ENCODE measurements at regions not wholly inside any gene's neighbourhood (a gene's known extent, or its start where the extent isn't known, plus 50 kb on each side); places are given as distances from the start of the nearest gene placed in this dataset.

DNA sequence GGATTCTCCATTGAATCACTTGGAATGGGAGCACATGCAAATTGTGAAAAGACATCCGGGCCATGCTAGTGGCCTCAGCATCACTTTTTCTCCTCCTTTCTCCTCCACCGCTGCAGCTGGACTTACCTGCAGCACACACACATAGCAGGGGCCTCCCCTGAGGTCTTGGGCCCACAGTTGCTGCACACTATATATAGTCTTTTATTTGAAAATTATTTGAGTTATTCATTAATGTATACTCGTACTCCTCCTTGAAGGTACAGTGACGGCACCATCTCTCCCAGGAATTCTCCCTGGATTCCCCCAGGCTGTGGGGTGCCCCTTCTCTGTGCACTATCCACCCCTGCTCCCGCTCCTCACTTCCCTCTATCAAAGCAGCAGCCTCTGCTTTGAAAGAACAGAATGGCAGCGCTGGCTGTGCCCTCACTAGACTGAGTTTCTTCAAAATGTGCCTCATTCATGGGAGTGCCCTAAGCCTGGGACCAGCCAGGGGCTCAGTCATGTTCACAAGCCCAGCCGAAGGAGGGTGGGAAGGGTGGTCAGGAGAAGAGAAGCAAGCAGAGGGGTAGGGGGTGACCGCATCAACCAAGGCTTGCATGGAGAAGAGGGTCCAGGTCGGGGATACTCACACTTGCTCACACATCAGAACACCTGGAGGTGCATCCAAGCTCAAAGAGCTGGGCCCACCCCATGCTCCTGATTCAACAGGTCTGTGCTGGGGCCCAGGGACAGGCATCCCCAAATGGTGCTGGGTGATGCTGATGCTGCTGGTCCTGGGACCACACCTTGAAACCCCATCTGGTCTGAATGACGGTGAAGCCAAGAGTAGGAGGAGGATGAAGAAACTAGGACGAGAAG lies 156.2 kb upstream of the ZMIZ1 start:
- no peak for DNase-seq
- Mint-ChIP-seq H3K4me3 (no peak overlapping the region), H3K27me3 (ENCODE audit: low read depth) (no peaks in the 10 kb centered on the region), H3K4me1 (ENCODE audit: low read depth) (no peaks in the 10 kb centered on the region), H3K36me3 (ENCODE audit: insufficient read depth in 2 of 2) (no peaks in the 10 kb centered on the region), H3K27ac (no peak overlapping the region), H3K9me3 (no peaks in the 10 kb centered on the region)
- ATAC-seq (replicated peaks in 1 of 2): no peak

DNA sequence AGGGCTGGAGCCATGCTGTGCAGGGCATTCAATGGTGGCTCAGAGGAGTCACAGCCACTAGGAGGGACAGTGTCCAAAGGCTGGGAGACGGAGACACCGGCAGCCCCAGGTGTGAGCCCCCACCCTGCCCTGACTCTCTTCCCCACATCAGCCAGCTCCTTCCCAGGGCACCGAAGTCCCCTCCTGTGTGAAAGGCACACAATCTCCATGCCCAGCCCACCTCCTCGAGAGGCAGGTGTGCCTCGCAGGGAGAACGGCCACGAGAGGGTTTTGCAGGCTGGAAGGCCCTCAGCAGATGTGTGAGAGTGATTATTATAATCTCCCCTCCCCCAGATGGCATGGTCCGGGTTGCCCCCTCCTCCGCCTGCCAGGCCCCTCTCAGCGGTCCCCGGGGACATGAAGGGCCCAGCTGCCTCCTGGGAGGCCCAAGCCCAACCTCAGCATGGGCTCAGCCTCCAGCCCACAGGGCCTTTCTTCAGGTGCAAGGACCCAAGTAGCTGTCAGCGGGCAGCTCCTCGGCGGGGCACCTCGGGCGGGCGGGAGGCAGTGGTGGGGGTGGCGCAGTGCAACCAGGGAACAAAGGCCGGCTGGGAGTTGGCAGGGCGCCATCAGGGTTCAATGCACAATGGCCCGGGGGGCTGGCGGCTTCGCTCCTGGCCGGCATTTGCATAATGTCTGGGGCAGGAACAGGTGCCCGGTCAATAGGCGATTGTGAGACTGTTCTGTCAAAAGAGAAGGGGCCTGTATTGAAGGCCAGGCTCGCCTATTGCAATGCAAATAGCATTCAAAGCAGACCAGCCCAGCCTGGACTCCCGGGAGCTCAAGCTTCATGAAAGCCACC lies 155.3 kb upstream of the ZMIZ1 start:
- Mint-ChIP-seq H3K36me3 (ENCODE audit: insufficient read depth in 2 of 2) (no peaks in the 10 kb centered on the region), H3K4me1 (ENCODE audit: low read depth) (no peaks in the 10 kb centered on the region)
- DNase-seq: no peak

DNA sequence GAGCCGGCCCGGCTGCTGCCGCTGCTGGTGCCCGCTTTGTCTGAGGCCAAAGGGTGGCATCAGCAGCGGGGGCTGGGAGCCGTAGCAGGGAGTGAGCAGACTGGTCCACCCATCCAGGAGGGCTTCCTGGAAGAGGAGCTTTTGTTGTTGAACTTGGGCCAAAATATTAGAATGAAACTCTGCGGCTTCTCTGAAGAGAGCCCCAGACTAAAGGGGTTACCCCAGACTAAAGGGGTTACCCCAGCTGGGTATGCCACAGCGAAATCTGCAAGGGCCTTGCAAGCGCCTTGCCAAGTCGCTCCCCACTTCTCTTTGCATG lies 154.7 kb upstream of the ZMIZ1 start:
- Mint-ChIP-seq H3K4me1 (ENCODE audit: low read depth) (no peaks in the 10 kb centered on the region), H3K36me3 (ENCODE audit: insufficient read depth in 2 of 2) (no peaks in the 10 kb centered on the region), H3K27me3 (ENCODE audit: low read depth) (no peaks in the 10 kb centered on the region), H3K27ac (no peak overlapping the region), H3K4me3 (no peak overlapping the region), H3K9me3 (no peaks in the 10 kb centered on the region)
- DNase-seq: no peak
- ATAC-seq (replicated peaks in 1 of 2): no peak

More for the DNA sequence above, 155.3 kb upstream of the ZMIZ1 start:
- ATAC-seq (replicated peaks in 1 of 2): no peak
- no peaks in the 10 kb centered on the region for H3K9me3 Mint-ChIP-seq
- no peaks in the 10 kb centered on the region for H3K27me3 Mint-ChIP-seq (ENCODE audit: low read depth)
- H3K4me3 Mint-ChIP-seq: no peak overlapping the region
- no peak overlapping the region for H3K27ac Mint-ChIP-seq

DNA sequence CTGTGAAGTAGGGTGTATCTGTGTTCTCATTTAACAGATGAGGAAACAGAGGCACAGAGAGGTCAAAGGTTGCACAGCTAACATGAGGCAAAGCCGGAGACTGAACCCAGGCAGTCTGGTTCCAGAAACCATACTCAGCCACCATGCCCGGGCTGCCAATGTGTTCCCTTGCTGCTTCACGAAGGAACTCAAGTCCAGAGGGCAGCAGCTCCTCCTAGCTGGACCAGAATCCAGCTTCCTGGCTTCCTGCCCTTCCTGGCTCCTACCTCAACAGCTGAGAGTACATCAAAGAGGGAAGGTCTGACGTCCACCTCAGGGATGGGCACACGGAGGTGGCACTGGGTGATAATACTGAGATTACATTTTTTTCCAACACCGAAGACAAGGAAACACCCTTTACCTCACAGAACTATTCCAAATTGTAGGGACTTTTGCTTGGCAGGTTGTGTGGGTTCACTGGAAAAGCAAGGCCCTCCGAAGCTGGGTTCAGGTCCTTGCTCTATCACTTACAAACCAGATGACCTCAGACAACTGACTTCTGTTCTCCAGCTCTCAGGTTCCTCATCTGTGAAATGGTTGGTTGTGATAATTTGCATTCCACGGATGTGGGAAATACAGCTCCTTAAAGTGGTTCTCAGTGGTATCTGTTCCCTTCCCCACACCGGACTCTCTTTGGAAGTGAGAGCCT lies 154.1 kb upstream of the ZMIZ1 start:
- DNase-seq (no peak), ATAC-seq (replicated peaks in 1 of 2) (no peak)
- no peak overlapping the region for H3K27ac Mint-ChIP-seq
- no peak overlapping the region for H3K4me3 Mint-ChIP-seq
- no peaks in the 10 kb centered on the region for H3K36me3 Mint-ChIP-seq (ENCODE audit: insufficient read depth in 2 of 2)
- no peaks in the 10 kb centered on the region for H3K27me3 Mint-ChIP-seq (ENCODE audit: low read depth)
- H3K9me3 Mint-ChIP-seq: no peaks in the 10 kb centered on the region
- H3K4me1 Mint-ChIP-seq (ENCODE audit: low read depth): no peaks in the 10 kb centered on the region

DNA sequence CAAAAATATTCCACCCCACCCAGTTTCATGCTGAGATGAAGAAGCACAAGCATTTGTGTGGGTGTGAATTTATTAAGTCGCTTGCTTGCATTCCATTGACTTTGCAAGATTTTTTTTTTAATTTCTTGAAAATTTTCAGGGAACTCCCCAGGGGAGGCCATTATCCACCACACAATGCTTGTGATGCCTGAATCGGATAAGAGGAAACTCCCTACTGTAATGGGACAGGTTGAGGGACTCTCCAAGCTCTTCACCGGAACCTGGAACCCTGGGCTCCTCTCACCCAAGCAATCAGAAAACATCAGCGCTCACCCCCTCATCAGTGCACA lies 153.6 kb upstream of the ZMIZ1 start:
- Mint-ChIP-seq H3K27ac (no peak overlapping the region), H3K4me1 (ENCODE audit: low read depth) (no peaks in the 10 kb centered on the region), H3K36me3 (ENCODE audit: insufficient read depth in 2 of 2) (no peaks in the 10 kb centered on the region), H3K9me3 (no peaks in the 10 kb centered on the region), H3K27me3 (ENCODE audit: low read depth) (no peaks in the 10 kb centered on the region), H3K4me3 (no peak overlapping the region)
- no peak for DNase-seq
- ATAC-seq (replicated peaks in 1 of 2): no peak

DNA sequence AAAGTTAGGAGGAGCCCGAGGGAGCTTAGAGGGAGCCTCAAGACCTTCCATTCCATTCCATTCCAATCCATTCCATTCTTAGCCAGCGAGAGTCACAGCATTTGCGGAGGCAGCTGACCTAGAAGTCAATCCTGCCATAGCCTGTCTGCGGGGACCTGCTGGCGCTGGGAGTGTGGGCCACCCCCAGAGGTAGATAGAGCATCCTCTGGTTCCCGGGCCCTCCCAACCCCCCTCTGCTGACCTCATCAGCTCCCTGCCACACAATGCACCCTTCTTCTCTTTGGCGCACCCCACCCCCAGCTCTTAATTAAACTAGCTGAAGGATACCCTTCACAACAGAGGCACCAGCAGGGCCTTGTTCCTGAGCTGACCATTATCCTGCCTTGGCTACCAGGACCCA lies 152.5 kb upstream of the ZMIZ1 start:
- Mint-ChIP-seq H3K27me3 (ENCODE audit: low read depth) (no peaks in the 10 kb centered on the region), H3K4me3 (no peak overlapping the region), H3K36me3 (ENCODE audit: insufficient read depth in 2 of 2) (no peaks in the 10 kb centered on the region), H3K9me3 (no peaks in the 10 kb centered on the region), H3K4me1 (ENCODE audit: low read depth) (no peaks in the 10 kb centered on the region), H3K27ac (no peak overlapping the region)
- ATAC-seq (replicated peaks in 1 of 2): no peak
- no peak for DNase-seq

DNA sequence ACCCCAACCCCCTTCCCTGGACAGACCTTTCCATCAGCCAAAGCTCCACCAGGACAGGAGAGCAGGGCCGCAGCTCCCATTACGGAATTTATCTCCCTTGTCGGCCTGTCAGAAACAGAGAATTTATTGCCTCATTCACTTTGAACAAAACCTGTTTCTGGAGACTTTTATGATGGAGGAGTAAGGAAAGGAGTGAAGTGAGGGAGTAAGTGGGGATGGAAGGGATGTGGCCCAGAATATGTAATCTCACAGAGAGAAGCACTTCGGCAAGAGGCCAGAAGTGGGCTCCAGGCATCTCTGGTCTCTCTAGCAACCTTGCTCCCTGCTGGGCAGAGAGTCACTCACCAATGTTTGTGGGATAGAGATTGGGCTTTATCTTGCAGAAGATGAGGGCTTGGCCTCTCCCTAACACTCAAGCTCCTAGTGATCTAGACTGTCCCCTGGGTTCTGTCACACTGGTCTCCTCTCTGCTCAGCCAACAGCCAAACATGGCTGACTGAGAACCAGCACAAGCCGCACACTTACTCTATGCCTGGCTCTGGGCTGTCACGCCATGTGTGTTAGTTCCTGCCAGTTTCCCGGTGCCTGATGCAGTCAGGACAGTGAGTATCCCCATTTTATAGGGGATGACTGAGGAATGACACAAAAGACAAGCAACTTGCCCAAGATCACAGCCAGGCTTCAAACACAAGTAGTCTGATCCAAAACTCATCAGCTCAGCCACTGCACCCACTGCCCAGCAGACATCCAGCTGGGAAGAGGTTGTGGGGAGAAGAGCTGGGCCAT lies 149.4 kb upstream of the ZMIZ1 start:
- Mint-ChIP-seq H3K27me3 (ENCODE audit: low read depth) (no peaks in the 10 kb centered on the region), H3K4me3 (no peak overlapping the region), H3K4me1 (ENCODE audit: low read depth) (no peaks in the 10 kb centered on the region), H3K9me3 (no peaks in the 10 kb centered on the region), H3K27ac (no peak overlapping the region), H3K36me3 (ENCODE audit: insufficient read depth in 2 of 2) (no peaks in the 10 kb centered on the region)
- ATAC-seq (replicated peaks in 1 of 2) (no peak), DNase-seq (no peak)

DNA sequence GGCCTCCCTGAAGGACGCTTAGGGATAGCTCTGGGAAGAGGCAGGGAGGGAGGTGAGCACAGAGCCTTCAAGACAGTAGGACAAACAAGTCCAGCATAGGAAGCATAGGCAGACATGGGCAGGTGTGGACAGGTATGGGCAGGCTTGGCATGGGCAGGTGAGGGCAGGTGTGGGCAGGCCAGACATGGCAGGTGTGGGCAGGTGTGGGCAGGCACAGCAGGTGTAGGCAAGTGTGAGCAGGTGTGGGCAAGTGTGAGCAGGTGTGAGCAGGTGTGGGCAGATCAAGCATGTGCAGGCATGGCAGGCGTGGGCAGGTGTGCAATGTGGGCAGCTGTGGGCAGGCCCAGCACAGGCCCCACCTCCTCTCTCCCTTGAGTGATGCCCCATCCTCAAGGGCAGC lies 148.8 kb upstream of the ZMIZ1 start:
- DNase-seq: no peak
- no peaks in the 10 kb centered on the region for H3K36me3 Mint-ChIP-seq (ENCODE audit: insufficient read depth in 2 of 2)
- no peaks in the 10 kb centered on the region for H3K27me3 Mint-ChIP-seq (ENCODE audit: low read depth)
- no peak for ATAC-seq (replicated peaks in 1 of 2)
- H3K4me3 Mint-ChIP-seq: no peak overlapping the region
- no peaks in the 10 kb centered on the region for H3K9me3 Mint-ChIP-seq
- no peaks in the 10 kb centered on the region for H3K4me1 Mint-ChIP-seq (ENCODE audit: low read depth)
- no peak overlapping the region for H3K27ac Mint-ChIP-seq

DNA sequence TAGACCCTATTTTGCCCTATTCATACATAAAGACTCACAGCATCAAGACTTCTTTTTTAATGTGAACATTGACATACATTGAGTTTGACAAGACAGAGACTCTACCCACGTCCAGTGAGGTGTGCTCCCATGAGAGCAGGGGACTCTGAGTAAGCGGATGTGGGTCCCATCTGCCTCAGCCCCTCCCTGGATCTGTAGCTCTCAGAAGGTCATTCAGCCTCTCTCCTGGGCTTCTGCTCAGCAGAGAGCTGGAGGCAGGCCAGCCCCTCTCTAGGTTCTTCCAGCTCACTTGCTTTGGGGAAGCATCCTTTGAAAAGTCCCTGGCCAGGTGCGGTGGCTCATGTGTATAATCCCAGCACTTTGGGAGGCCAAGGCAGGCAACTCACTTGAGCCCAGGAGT lies 146.9 kb upstream of the ZMIZ1 start:
- Mint-ChIP-seq H3K27me3 (ENCODE audit: low read depth) (no peaks in the 10 kb centered on the region), H3K4me1 (ENCODE audit: low read depth) (no peaks in the 10 kb centered on the region), H3K4me3 (no peak overlapping the region), H3K36me3 (ENCODE audit: insufficient read depth in 2 of 2) (no peaks in the 10 kb centered on the region), H3K9me3 (no peaks in the 10 kb centered on the region), H3K27ac (no peak overlapping the region)
- no peak for DNase-seq
- ATAC-seq (replicated peaks in 1 of 2): no peak

DNA sequence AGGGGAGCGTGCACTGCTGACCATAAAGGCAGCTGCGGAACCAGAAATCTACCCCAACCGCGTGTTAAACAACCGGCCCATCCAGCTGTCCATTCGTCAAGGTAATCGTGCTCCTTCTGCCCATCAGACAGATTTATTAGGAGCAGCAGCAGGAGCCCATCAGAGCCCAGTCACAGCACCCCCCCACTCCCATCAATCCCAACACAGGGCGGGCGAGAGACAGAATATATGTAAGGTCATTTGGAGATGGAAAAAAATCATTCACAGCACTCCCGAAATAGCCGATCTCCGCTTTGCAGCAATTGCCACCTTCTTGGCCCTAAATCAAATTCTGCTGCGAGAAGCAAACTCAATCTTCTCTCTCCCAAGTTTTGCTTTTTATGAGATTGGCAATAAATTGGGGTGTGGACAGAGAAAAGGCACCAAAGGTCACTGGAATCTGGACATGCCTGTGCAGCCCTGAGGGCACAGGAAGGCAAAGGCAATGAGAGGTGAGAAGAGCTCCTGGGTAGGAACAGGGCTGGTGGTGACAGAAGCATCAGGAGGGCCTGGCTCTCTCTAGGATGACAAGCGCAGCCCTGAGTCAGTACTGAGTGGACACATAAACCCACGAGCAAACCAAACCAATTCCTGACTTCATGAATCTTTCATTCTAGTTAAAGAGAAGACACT lies 145.0 kb upstream of the ZMIZ1 start:
- Mint-ChIP-seq H3K4me3 (no peak overlapping the region), H3K27me3 (ENCODE audit: low read depth) (no peaks in the 10 kb centered on the region), H3K4me1 (ENCODE audit: low read depth) (no peaks in the 10 kb centered on the region), H3K9me3 (no peaks in the 10 kb centered on the region), H3K27ac (no peak overlapping the region), H3K36me3 (ENCODE audit: insufficient read depth in 2 of 2) (no peaks in the 10 kb centered on the region)
- ATAC-seq (replicated peaks in 1 of 2): no peak
- no peak for DNase-seq

DNA sequence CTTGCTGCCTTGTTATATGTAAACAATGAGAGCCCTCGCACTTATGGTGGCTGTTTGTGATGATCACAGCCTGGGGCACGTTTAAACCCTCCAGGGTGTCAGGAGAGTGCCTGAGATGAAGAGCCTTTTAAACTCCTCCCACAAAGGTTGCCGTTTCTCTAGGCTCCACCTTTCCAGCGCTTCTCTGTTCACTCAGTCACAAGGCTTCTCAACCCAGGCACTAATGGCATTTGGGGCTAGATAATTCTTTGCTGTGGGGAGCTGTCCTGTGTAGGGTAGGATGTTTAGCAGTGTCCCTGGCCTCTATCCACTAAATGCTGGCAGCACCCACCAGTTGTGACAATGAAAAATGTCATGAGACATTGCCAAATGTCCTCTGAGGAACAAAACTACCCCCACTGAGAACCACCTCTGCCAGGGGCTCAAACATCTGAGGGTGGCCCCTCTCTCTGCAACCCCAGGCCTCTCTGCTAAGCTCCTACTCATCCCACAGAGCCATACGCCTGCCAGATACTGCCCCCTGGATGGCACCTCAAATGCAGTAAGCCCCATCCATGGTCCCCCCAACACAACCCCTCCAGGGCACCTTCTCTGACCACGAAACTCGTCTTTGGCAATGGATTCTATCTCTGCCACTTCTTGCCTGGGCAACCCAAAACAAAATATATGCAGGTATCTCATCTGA lies 144.3 kb upstream of the ZMIZ1 start:
- Mint-ChIP-seq H3K4me1 (ENCODE audit: low read depth) (no peaks in the 10 kb centered on the region), H3K27me3 (ENCODE audit: low read depth) (no peaks in the 10 kb centered on the region), H3K9me3 (no peaks in the 10 kb centered on the region), H3K4me3 (no peak overlapping the region), H3K36me3 (ENCODE audit: insufficient read depth in 2 of 2) (no peaks in the 10 kb centered on the region), H3K27ac (no peak overlapping the region)
- DNase-seq (no peak), ATAC-seq (replicated peaks in 1 of 2) (no peak)

DNA sequence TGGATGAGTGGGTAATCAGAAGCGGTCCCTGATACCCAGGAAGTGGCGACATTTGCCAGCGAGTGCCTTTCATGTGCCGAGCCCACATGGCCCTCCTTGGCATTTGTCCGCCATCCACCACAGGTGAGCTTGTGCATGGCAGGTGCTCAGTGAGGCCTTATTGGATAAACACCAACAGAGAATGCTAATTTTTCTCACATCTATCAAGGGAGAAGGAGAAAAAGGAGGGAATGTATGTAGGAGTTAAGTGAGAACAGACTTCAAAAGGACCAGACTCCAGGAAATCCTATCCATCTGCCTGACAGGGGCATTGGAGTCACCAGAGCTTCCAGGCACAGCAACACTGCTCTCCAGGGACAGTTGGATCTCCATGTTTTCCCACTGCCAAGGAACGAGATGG lies 143.5 kb upstream of the ZMIZ1 start:
- no peak for ATAC-seq (replicated peaks in 1 of 2)
- Mint-ChIP-seq H3K36me3 (ENCODE audit: insufficient read depth in 2 of 2) (no peaks in the 10 kb centered on the region), H3K9me3 (no peaks in the 10 kb centered on the region)

More for the DNA sequence above, 143.5 kb upstream of the ZMIZ1 start:
- no peak overlapping the region for H3K27ac Mint-ChIP-seq
- H3K4me1 Mint-ChIP-seq (ENCODE audit: low read depth): no peaks in the 10 kb centered on the region
- H3K27me3 Mint-ChIP-seq (ENCODE audit: low read depth): no peaks in the 10 kb centered on the region
- no peak for DNase-seq
- no peak overlapping the region for H3K4me3 Mint-ChIP-seq

All from activated T-cell treated with anti-CD3 and anti-CD28 coated beads, Interleukin-2, amount 50 U/mL, for 72 hours (primary cell).